H1 (cell line): ENCODE measurements at regions not wholly inside any gene's neighbourhood (a gene's known extent, or its start where the extent isn't known, plus 50 kb on each side); places are given as distances from the start of the nearest gene placed in this dataset.

ENCODE experiments used
- CTCF ChIA-PET: fragments of 300-600 bp; sonication (Branson Sonifier 250); formaldehyde crosslinking; loops from one replicate; lab custom pipeline; 2021; ENCODE audit not compliant: partially characterized antibody; lab: Charles Lee
- POLR2A ChIA-PET: fragments of 300-600 bp; sonication (Branson Sonifier 250); formaldehyde crosslinking; loops from one replicate; lab custom pipeline; 2021; ENCODE audit warnings: inconsistent platforms; ENCODE audit not compliant: partially characterized antibody; lab: Charles Lee
- DNase-seq, 2 experiments: peaks; one replicate each; pipeline versions ENCODE4 v3.0.0 to v3.0.0-alpha.2; 2010 to 2022; ENCODE audit warnings: low spot score in 2 of 2, low read depth in 1 of 2, mixed read lengths in 1 of 2
- FAIRE-seq: peaks from 2 replicates; lab custom pipeline; 2011; peaks lifted over from hg19 to GRCh38; lab: Jason Lieb, UNC
- H2AFZ ChIP-seq: 2 replicates; pipeline ENCODE4 v1.8.1; 2012; ENCODE audit warnings: low read length, inconsistent platforms
- H2AK5ac ChIP-seq: 2 replicates; pipeline ENCODE4 v1.6.1; 2013; ENCODE audit warnings: low read depth, low read length
- H2BK120ac ChIP-seq: replicated peaks from 2 replicates; pipeline ENCODE3; 2013; ENCODE audit warnings: low read depth, low read length, inconsistent platforms
- H2BK12ac ChIP-seq: 2 replicates; pipeline ENCODE4 v1.6.1; 2013; ENCODE audit warnings: low read depth, low read length
- H2BK15ac ChIP-seq: 2 replicates; pipeline ENCODE4 v1.6.1; 2013; ENCODE audit warnings: low read length
- H2BK20ac ChIP-seq: 2 replicates; pipeline ENCODE4 v1.6.1; 2013; ENCODE audit warnings: low read length
- H2BK5ac ChIP-seq: 2 replicates; pipeline ENCODE4 v1.6.1; 2013; ENCODE audit warnings: low read depth, low read length
- H3K14ac ChIP-seq: 2 replicates; pipeline ENCODE4 v1.6.1; 2013; ENCODE audit warnings: inconsistent platforms; ENCODE audit not compliant: insufficient read length
- H3K18ac ChIP-seq: 2 replicates; pipeline ENCODE4 v1.6.1; 2013; ENCODE audit warnings: low read length; ENCODE audit errors: extremely low read depth
- H3K23ac ChIP-seq: 2 replicates; pipeline ENCODE4 v1.6.1; 2013; ENCODE audit warnings: inconsistent platforms; ENCODE audit not compliant: insufficient read length
- H3K23me2 ChIP-seq: 2 replicates; pipeline ENCODE4 v1.6.1; 2013; ENCODE audit warnings: low read depth, low read length
- H3K27ac ChIP-seq: 2 replicates; pipeline ENCODE4 v1.6.1; 2011; ENCODE audit warnings: low read depth, low read length, inconsistent platforms
- H3K27me3 ChIP-seq, 4 experiments: replicated peaks in 1 of 4; 1 replicate in 1 of 4; 2 replicates in 3 of 4; pipeline versions ENCODE4 v1.6.1 to v1.8.1; 2011 to 2013; ENCODE audit warnings: low read length in 3 of 4, mild to moderate bottlenecking in 3 of 4, inconsistent platforms in 2 of 4, mixed read lengths in 2 of 4, moderate library complexity in 1 of 4; ENCODE audit not compliant: control insufficient read depth in 3 of 4, insufficient read depth in 3 of 4; ENCODE audit errors: extremely low read depth in 1 of 4
- H3K36me3 ChIP-seq, 4 experiments: 2 replicates each; pipeline versions ENCODE4 v1.6.1 to v1.8.1; 2011 to 2013; ENCODE audit warnings: mild to moderate bottlenecking in 4 of 4, low read length in 3 of 4, moderate library complexity in 2 of 4, control low read depth in 1 of 4, inconsistent platforms in 1 of 4; ENCODE audit not compliant: insufficient read depth in 4 of 4, control insufficient read depth in 2 of 4
- H3K4ac ChIP-seq: replicated peaks from 2 replicates; pipeline ENCODE3; 2013; ENCODE audit warnings: low read length, low read depth, mixed read lengths, inconsistent platforms; ENCODE audit not compliant: insufficient read length
- H3K4me1 ChIP-seq, 4 experiments: replicated peaks in 1 of 4; 1 replicate in 1 of 4; 2 replicates in 3 of 4; pipeline versions ENCODE4 v1.6.1 to v1.8.1; 2011 to 2013; ENCODE audit warnings: low read length in 3 of 4, inconsistent platforms in 2 of 4, mixed read lengths in 1 of 4; ENCODE audit not compliant: insufficient read depth in 4 of 4, control insufficient read depth in 3 of 4
- H3K4me2 ChIP-seq, 2 experiments: 2 replicates each; pipeline versions ENCODE4 v1.6.1 to v1.8.1; 2011 to 2013; ENCODE audit warnings: low read depth in 2 of 2, low read length in 2 of 2, control low read depth in 1 of 2, inconsistent platforms in 1 of 2, mild to moderate bottlenecking in 1 of 2; ENCODE audit not compliant: insufficient read depth in 1 of 2
- H3K4me3 ChIP-seq, 4 experiments: fragments of 200-600, 300-600 bp in 1 of 4; sonication (generic), shearing (Covaris generic), sonication (Bioruptor Twin) in 1 of 4; 2 replicates each; pipeline versions ENCODE4 v1.5.1 to v1.8.1; 2011 to 2016; ENCODE audit warnings: low read length in 4 of 4, low read depth in 3 of 4, control low read depth in 2 of 4, inconsistent platforms in 2 of 4, mild to moderate bottlenecking in 2 of 4, mixed read lengths in 1 of 4, moderate library complexity in 1 of 4; ENCODE audit not compliant: insufficient read depth in 2 of 4; ENCODE audit errors: extremely low read depth in 1 of 4
- H3K56ac ChIP-seq: replicated peaks from 2 replicates; pipeline ENCODE3; 2013; ENCODE audit warnings: low read depth, mild to moderate bottlenecking, mixed read lengths, low read length, inconsistent platforms; ENCODE audit not compliant: insufficient read length
- H3K79me1 ChIP-seq: 2 replicates; pipeline ENCODE4 v1.6.1; 2013; ENCODE audit warnings: low read depth, low read length, control low read depth
- H3K79me2 ChIP-seq, 2 experiments: 2 replicates each; pipeline versions ENCODE4 v1.6.1 to v1.8.1; 2012 to 2013; ENCODE audit warnings: low read length in 2 of 2, mild to moderate bottlenecking in 2 of 2, inconsistent platforms in 1 of 2; ENCODE audit not compliant: insufficient read depth in 2 of 2, control insufficient read depth in 1 of 2
- H3K9ac ChIP-seq, 4 experiments: replicated peaks in 1 of 4; 1 replicate in 1 of 4; 2 replicates in 3 of 4; pipeline versions ENCODE4 v1.6.1 to v1.8.1; 2011 to 2013; ENCODE audit warnings: low read depth in 3 of 4, low read length in 3 of 4, control low read depth in 2 of 4, mild to moderate bottlenecking in 2 of 4, moderate library complexity in 2 of 4, inconsistent platforms in 1 of 4; ENCODE audit errors: extremely low read depth in 1 of 4
- H3K9me3 ChIP-seq, 2 experiments: 2 replicates each; pipeline versions ENCODE4 v1.6.1 to v1.8.1; 2012 to 2013; ENCODE audit warnings: mild to moderate bottlenecking in 2 of 2, moderate library complexity in 2 of 2, control low read depth in 1 of 2, inconsistent platforms in 1 of 2, low read depth in 1 of 2, low read length in 1 of 2, mixed read lengths in 1 of 2; ENCODE audit not compliant: insufficient read depth in 2 of 2
- H4K20me1 ChIP-seq, 2 experiments: replicated peaks in 1 of 2; 2 replicates each; pipeline versions ENCODE3 to v1.8.1; 2011 to 2013; ENCODE audit warnings: inconsistent platforms in 2 of 2, low read length in 2 of 2, mild to moderate bottlenecking in 1 of 2; ENCODE audit not compliant: insufficient read depth in 2 of 2, control insufficient read depth in 1 of 2
- H4K5ac ChIP-seq: 2 replicates; pipeline ENCODE4 v1.6.1; 2013; ENCODE audit warnings: low read length, low read depth, mixed read lengths, inconsistent platforms; ENCODE audit not compliant: insufficient read length
- H4K8ac ChIP-seq: 2 replicates; pipeline ENCODE4 v1.8.0; 2013; ENCODE audit warnings: mild to moderate bottlenecking, moderate library complexity, low read length, inconsistent platforms; ENCODE audit not compliant: insufficient read depth; ENCODE audit errors: extremely low read depth
- H4K91ac ChIP-seq: replicated peaks from 2 replicates; pipeline ENCODE3; 2013; ENCODE audit warnings: low read length, mixed read lengths, inconsistent platforms; ENCODE audit not compliant: insufficient read length
- BRCA1 ChIP-seq: IDR thresholded peaks from 2 replicates; pipeline ENCODE4 v1.6.1; 2012; ENCODE audit warnings: low read depth, low read length, improper control_type of control experiment
- HDAC2 ChIP-seq, 2 experiments: fragments of 300-600 bp in 1 of 2; sonication (generic) in 1 of 2; IDR thresholded peaks; 2 replicates each; pipeline ENCODE4 v1.6.1; 2011 to 2012; ENCODE audit warnings: low read depth in 2 of 2, low read length in 2 of 2, mild to moderate bottlenecking in 2 of 2, moderate library complexity in 2 of 2, borderline replicate concordance in 1 of 2, inconsistent platforms in 1 of 2
- HDAC6 ChIP-seq: IDR thresholded peaks from one replicate; pipeline ENCODE4 v1.7.1; 2012; ENCODE audit warnings: low read depth, mild to moderate bottlenecking, inconsistent platforms, low read length, moderate library complexity
- POLR2A ChIP-seq, 2 experiments: IDR thresholded peaks; 1 replicate in 1 of 2; 2 replicates in 1 of 2; pipeline ENCODE4 v1.6.1; 2011; ENCODE audit warnings: low read depth in 2 of 2, low read length in 2 of 2, mild to moderate bottlenecking in 2 of 2; ENCODE audit errors: control extremely low read depth in 1 of 2
- RAD21 ChIP-seq, 2 experiments: IDR thresholded peaks in 1 of 2; conservative IDR thresholded peaks in 1 of 2; 2 replicates each; pipeline ENCODE4 v1.6.1; 2011; ENCODE audit warnings: low read depth in 2 of 2, low read length in 2 of 2, improper control_type of control experiment in 1 of 2, inconsistent platforms in 1 of 2, mild to moderate bottlenecking in 1 of 2, moderate library complexity in 1 of 2
- RNF2 ChIP-seq: fragments of 200-900, 300-1000 bp; sonication (generic); IDR thresholded peaks from 2 replicates; pipeline ENCODE4 v1.7.1; 2016; ENCODE audit warnings: borderline replicate concordance, low read depth, mild to moderate bottlenecking, antibody characterized with exemption, low read length; ENCODE audit not compliant: poor library complexity, severe bottlenecking; ENCODE audit errors: missing control alignments
- USF2 ChIP-seq: IDR thresholded peaks from 2 replicates; pipeline ENCODE4 v1.6.1; 2011; ENCODE audit warnings: low read length, improper control_type of control experiment
- YY1 ChIP-seq: IDR thresholded peaks from 2 replicates; pipeline ENCODE4 v1.6.1; 2011; ENCODE audit warnings: low read depth, mild to moderate bottlenecking, low read length
- WGBS, 2 experiments: shearing (Covaris generic) in 1 of 2; methylation state at CpG; one replicate each; pipeline versions ENCODE4 v1.1.6 to v1.1.7; 2013 to 2015; ENCODE audit warnings: low lambda C conversion rate in 2 of 2, mixed read lengths in 2 of 2, inconsistent platforms in 1 of 2, low coverage in 1 of 2, missing lambda C conversion rate in 1 of 2; ENCODE audit not compliant: insufficient replicate concordance in 2 of 2, insufficient coverage in 1 of 2, insufficient read length in 1 of 2; ENCODE audit errors: extremely low coverage in 1 of 2, missing lambda C conversion rate in 1 of 2; 5-methylcytosine and 5-hydroxymethylcytosine counted together

- Histone ChIP-seq H3K4me1 (no peaks in the 10 kb centered on the region), H3K36me3 (no peaks in the 10 kb centered on the region), H3K4me2 (0 out of 4 replicates have a peak overlapping the region, but pooled peaks of 1 of the 2 experiments have one; percentile 11), H3K27ac (no peak overlapping the region), H2AK5ac (no peak overlapping the region), H2BK12ac (no peak overlapping the region), H3K23ac (no peak overlapping the region), H3K79me1 (no peaks in the 10 kb centered on the region), H3K79me2 (no peaks in the 10 kb centered on the region), H3K4me3 (no peak overlapping the region), H4K5ac (no peak overlapping the region), H3K9ac (no peak overlapping the region), H3K27me3 (no peaks in the 10 kb centered on the region), H2BK20ac (no peak overlapping the region), H2BK15ac (no peak overlapping the region), H3K56ac (no peak overlapping the region), H3K4ac (no peak overlapping the region), H4K8ac (no peak overlapping the region), H4K20me1 (no peaks in the 10 kb centered on the region), H2AFZ (peak overlapping the region; percentile 82), H3K14ac (no peak overlapping the region), H2BK120ac (no peak overlapping the region), H3K9me3 (no peaks in the 10 kb centered on the region), H3K18ac (no peak overlapping the region), H4K91ac (no peak overlapping the region), H3K23me2 (no peaks in the 10 kb centered on the region; the same call in 1 of the 2 replicates), H2BK5ac (no peak overlapping the region)
- 54% methylated on average over 4 of the region's 4 CpGs; no CpG with 5 or more reads in 1 of the 2 experiments for WGBS, 2 experiments
- CTCF ChIA-PET: no interaction called here
- FAIRE-seq: no peak
- no peak for TF ChIP-seq POLR2A (IDR thresholded peaks at IDR 0.05; ENCODE audit: control extremely low read depth in 1 of 2, low read depth in 2 of 2, low read length in 2 of 2)
- no peak for TF ChIP-seq HDAC6
- TF ChIP-seq YY1: no peak
- no peak for TF ChIP-seq HDAC2 (IDR thresholded peaks at IDR 0.05; ENCODE audit: borderline replicate concordance in 1 of 2, low read depth in 2 of 2, low read length in 2 of 2)
- no peak for TF ChIP-seq RNF2
- no peak for TF ChIP-seq USF2
- no peak for TF ChIP-seq RAD21 (IDR thresholded peaks at IDR 0.05 in 1 of 2, conservative IDR thresholded peaks at IDR 0.05 in 1 of 2; ENCODE audit: low read depth in 2 of 2, low read length in 2 of 2)
- no peak for TF ChIP-seq BRCA1
- DNase-seq: no peak
- POLR2A ChIA-PET: no interaction called here
These were observed 433.3 kb upstream of the SLITRK1 start for GRCh38 chr13:84315527-84315926.
